OCI-LY7 (cell line): ENCODE measurements at regions not wholly inside any gene's neighbourhood (a gene's known extent, or its start where the extent isn't known, plus 50 kb on each side); places are given as distances from the start of the nearest gene placed in this dataset.

ENCODE experiments used
- BruUV-seq: library from RNA; stranded (reverse); fragments of 400-500 nt; replicated peaks from 2 replicates; lab custom pipeline; 2021; lab: Mats Ljungman, UMichigan
- CTCF ChIA-PET: fragments of 300-600 bp; sonication (Branson Sonifier 250); formaldehyde crosslinking; loops from one replicate; lab custom pipeline; 2022; ENCODE audit warnings: antibody characterized with exemption; ENCODE audit not compliant: unreplicated experiment; lab: Charles Lee
- POLR2A ChIA-PET: fragments of 300-600 bp; sonication (Branson Sonifier 250); formaldehyde crosslinking; loops from one replicate; lab custom pipeline; 2022; ENCODE audit warnings: antibody characterized with exemption; lab: Charles Lee
- DNase-seq: peaks from one replicate; pipeline ENCODE4 v3.0.0-alpha.2; 2015; ENCODE audit warnings: low spot score
- H2AFZ ChIP-seq: fragments of 200-600 bp; sonication (generic), shearing (Covaris generic); 2 replicates; pipeline ENCODE4 v1.6.1; 2014; ENCODE audit warnings: mild to moderate bottlenecking, antibody characterized with exemption, low read length, moderate library complexity
- H3K27ac ChIP-seq: fragments of 200-600 bp; sonication (generic); 2 replicates; pipeline ENCODE4 v1.5.1; 2014; ENCODE audit warnings: mixed run types, low read depth, mild to moderate bottlenecking, moderate library complexity, low read length, inconsistent platforms; ENCODE audit not compliant: poor library complexity, severe bottlenecking
- H3K36me3 ChIP-seq: fragments of 200-600 bp; sonication (generic); 2 replicates; pipeline ENCODE4 v1.6.1; 2014; ENCODE audit warnings: mild to moderate bottlenecking, antibody characterized with exemption, low read length, moderate library complexity, mixed read lengths; ENCODE audit not compliant: insufficient read depth
- H3K4me1 ChIP-seq: fragments of 200-600 bp; sonication (generic); 2 replicates; pipeline ENCODE4 v1.5.1; 2014; ENCODE audit warnings: mild to moderate bottlenecking, low read length; ENCODE audit not compliant: insufficient read depth, poor library complexity, severe bottlenecking
- H3K4me2 ChIP-seq: fragments of 200-600 bp; sonication (generic); 2 replicates; pipeline ENCODE4 v1.6.1; 2014; ENCODE audit warnings: mild to moderate bottlenecking, low read length
- H3K4me3 ChIP-seq: fragments of 200-600 bp; sonication (generic); 2 replicates; pipeline ENCODE4 v1.5.1; 2014; ENCODE audit warnings: mild to moderate bottlenecking, low read depth, low read length; ENCODE audit not compliant: poor library complexity, severe bottlenecking
- H3K79me2 ChIP-seq: fragments of 200-600 bp; sonication (generic); 2 replicates; pipeline ENCODE4 v1.6.1; 2016; ENCODE audit warnings: low read depth, mild to moderate bottlenecking, low read length, moderate library complexity, mixed read lengths; ENCODE audit not compliant: insufficient read depth
- H3K9me2 ChIP-seq: fragments of 200-600 bp; sonication (generic); 2 replicates; pipeline ENCODE4 v1.6.1; 2016; ENCODE audit warnings: mild to moderate bottlenecking, low read length, mixed read lengths; ENCODE audit not compliant: insufficient read depth
- H3K9me3 ChIP-seq: fragments of 200-600 bp; sonication (generic); 2 replicates; pipeline ENCODE4 v1.6.1; 2014; ENCODE audit warnings: mild to moderate bottlenecking, mixed run types, low read length, mixed read lengths
- H4K20me1 ChIP-seq: fragments of 200-600 bp; sonication (generic); 2 replicates; pipeline ENCODE4 v1.6.1; 2014; ENCODE audit warnings: mild to moderate bottlenecking, antibody characterized with exemption, low read length, moderate library complexity, mixed read lengths; ENCODE audit not compliant: insufficient read depth
- EZH2phosphoT487 ChIP-seq: fragments of 200-600 bp; sonication (generic); IDR thresholded peaks from 2 replicates; pipeline ENCODE4 v1.6.1; 2018; ENCODE audit warnings: low read depth, borderline replicate concordance, mild to moderate bottlenecking, mixed run types, antibody characterized with exemption, low read length, moderate library complexity, mixed read lengths
- intact Hi-C: fragments of 100-400 bp; cut with micrococcal nuclease; formaldehyde crosslinking; loops from one replicate; pipeline ENCODE4 v1.10.0; 2022; ENCODE audit not compliant: unreplicated experiment
- TF ChIP-seq, protein P1 (sequence below): fragments of 200-600 bp; sonication (generic); conservative IDR thresholded peaks from 2 replicates; pipeline ENCODE4 v1.5.1; 2014; ENCODE audit warnings: mild to moderate bottlenecking, antibody characterized with exemption, low read length, moderate library complexity, mixed read lengths

DNA sequence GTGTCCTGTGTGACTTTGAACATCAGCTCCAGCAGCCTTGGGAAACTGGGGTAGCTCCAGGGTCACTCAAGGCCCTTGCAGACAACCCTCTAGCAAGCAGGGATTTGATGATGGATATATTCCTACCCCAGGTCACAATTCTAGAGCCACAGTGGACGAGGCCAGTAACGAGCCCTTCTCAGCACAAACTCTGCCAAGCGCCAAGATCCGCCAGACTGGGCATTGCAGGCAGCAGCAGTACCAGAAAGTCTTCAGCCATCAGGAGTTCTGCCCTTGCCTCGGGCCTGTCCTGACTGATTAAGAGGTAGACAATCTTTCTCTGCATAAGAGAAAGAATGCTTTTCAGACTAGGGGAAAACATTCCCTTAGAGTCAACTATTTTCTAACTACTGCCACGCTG is 259.1 kb downstream of the FBXO15 start:
- H4K20me1 ChIP-seq = no peaks in the 10 kb centered on the region
- H3K9me2 ChIP-seq = no peaks in the 10 kb centered on the region
- no peak overlapping the region for H3K4me2 ChIP-seq
- H3K27ac ChIP-seq = no peak overlapping the region
- intact Hi-C loops = no loop called here
- no peaks in the 10 kb centered on the region for H3K36me3 ChIP-seq
- H3K79me2 ChIP-seq = no peaks in the 10 kb centered on the region
- DNase-seq = no peak
- BruUV-seq = no TSS peak
- H3K4me3 ChIP-seq = no peak overlapping the region
- H2AFZ ChIP-seq = no peak overlapping the region
- no peak for TF ChIP-seq EZH2phosphoT487
- TF ChIP-seq, protein P1, sequence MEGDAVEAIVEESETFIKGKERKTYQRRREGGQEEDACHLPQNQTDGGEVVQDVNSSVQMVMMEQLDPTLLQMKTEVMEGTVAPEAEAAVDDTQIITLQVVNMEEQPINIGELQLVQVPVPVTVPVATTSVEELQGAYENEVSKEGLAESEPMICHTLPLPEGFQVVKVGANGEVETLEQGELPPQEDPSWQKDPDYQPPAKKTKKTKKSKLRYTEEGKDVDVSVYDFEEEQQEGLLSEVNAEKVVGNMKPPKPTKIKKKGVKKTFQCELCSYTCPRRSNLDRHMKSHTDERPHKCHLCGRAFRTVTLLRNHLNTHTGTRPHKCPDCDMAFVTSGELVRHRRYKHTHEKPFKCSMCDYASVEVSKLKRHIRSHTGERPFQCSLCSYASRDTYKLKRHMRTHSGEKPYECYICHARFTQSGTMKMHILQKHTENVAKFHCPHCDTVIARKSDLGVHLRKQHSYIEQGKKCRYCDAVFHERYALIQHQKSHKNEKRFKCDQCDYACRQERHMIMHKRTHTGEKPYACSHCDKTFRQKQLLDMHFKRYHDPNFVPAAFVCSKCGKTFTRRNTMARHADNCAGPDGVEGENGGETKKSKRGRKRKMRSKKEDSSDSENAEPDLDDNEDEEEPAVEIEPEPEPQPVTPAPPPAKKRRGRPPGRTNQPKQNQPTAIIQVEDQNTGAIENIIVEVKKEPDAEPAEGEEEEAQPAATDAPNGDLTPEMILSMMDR = no peak
- CTCF ChIA-PET = no interaction called here
- POLR2A ChIA-PET = no interaction called here
- H3K4me1 ChIP-seq = no peaks in the 10 kb centered on the region
- H3K9me3 ChIP-seq = no peaks in the 10 kb centered on the region

- Histone ChIP-seq H3K4me2 (no peak overlapping the region), H4K20me1 (no peaks in the 10 kb centered on the region), H3K4me3 (no peak overlapping the region), H3K4me1 (no peaks in the 10 kb centered on the region), H3K27ac (no peak overlapping the region), H3K9me3 (no peaks in the 10 kb centered on the region), H3K79me2 (no peaks in the 10 kb centered on the region), H3K9me2 (no peaks in the 10 kb centered on the region), H3K36me3 (no peaks in the 10 kb centered on the region), H2AFZ (no peak overlapping the region)
- POLR2A ChIA-PET = no interaction called here
- intact Hi-C loops = no loop called here
- TF ChIP-seq, protein P1 = no peak
- no peak for TF ChIP-seq EZH2phosphoT487
- CTCF ChIA-PET = no interaction called here
- DNase-seq = no peak
- no TSS peak for BruUV-seq
These were observed 259.8 kb downstream of the FBXO15 start for GRCh38 chr18:73887801-73888200.

DNA sequence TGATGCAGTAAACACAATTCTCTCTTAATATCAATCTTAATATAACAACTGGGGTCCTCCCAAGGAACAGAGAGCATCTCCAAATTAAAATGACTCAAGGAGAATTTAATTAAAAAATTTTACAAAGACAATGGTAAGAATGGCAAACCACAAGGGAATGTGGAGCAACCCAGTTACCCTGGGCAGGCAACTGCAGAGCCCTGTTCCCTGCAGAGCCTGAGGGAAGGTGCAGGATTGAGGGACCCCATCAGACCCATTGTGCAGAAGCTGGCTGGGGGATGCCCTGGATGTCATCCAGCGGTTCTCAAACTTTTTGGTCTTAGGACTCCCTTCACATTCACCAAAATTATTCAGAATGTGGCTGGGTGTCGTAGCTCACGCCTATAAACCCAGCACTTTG is 262.8 kb downstream of the FBXO15 start:
- CTCF ChIA-PET = no interaction called here

More for the DNA sequence above, 262.8 kb downstream of the FBXO15 start:
- TF ChIP-seq EZH2phosphoT487 = no peak
- Histone ChIP-seq H4K20me1 (no peaks in the 10 kb centered on the region), H3K79me2 (no peaks in the 10 kb centered on the region), H3K27ac (no peak overlapping the region), H3K4me1 (no peaks in the 10 kb centered on the region), H3K4me2 (no peak overlapping the region), H2AFZ (no peak overlapping the region), H3K9me3 (no peaks in the 10 kb centered on the region), H3K9me2 (no peaks in the 10 kb centered on the region), H3K36me3 (no peaks in the 10 kb centered on the region), H3K4me3 (no peak overlapping the region)
- BruUV-seq = no TSS peak
- intact Hi-C loops = no loop called here
- DNase-seq = no peak
- POLR2A ChIA-PET = no interaction called here
